DMS 273 (cell line): ENCODE measurements at regions not wholly inside any gene's neighbourhood (a gene's known extent, or its start where the extent isn't known, plus 50 kb on each side); places are given as distances from the start of the nearest gene placed in this dataset.

Experiments
- DNase-seq: peaks from one replicate; lab custom pipeline; 2025; ENCODE audit not compliant: unreplicated experiment; lab: John Stamatoyannopoulos, UW

- no peak for DNase-seq
Measured at GRCh38 chr7:121456785-121457359, 60.8 kb upstream of the FAM3C start.

- no peak for DNase-seq
Measured at GRCh38 chr7:121456015-121456414, 59.9 kb upstream of the FAM3C start.

- no peak for DNase-seq
Measured at GRCh38 chr7:121452389-121452788, 56.3 kb upstream of the FAM3C start.

GRCh38 chr7:121451367-121452094 lies 55.4 kb upstream of the FAM3C start:
- no peak for DNase-seq

- no peak for DNase-seq
Measured at GRCh38 chr7:121450631-121451198, 54.6 kb upstream of the FAM3C start.

- DNase-seq = no peak
Measured at GRCh38 chr7:121449735-121450240, 53.7 kb upstream of the FAM3C start.

GRCh38 chr7:121449329-121449728 lies 53.2 kb upstream of the FAM3C start:
- peak; percentile 43 for DNase-seq

- DNase-seq = no peak
Measured at GRCh38 chr7:121448429-121448828, 52.3 kb upstream of the FAM3C start.

- DNase-seq = no peak
Measured at GRCh38 chr7:121447911-121448300, 51.8 kb upstream of the FAM3C start.

- no peak for DNase-seq
Measured at GRCh38 chr7:121447243-121447910, 51.3 kb upstream of the FAM3C start.

- no peak for DNase-seq
Measured at GRCh38 chr7:121446526-121446925, 50.4 kb upstream of the FAM3C start.
